K562 (cell line): ENCODE measurements at regions not wholly inside any gene's neighbourhood (a gene's known extent, or its start where the extent isn't known, plus 50 kb on each side); places are given as distances from the start of the nearest gene placed in this dataset.
A peak's percentile ranks its signal among the peaks of the same experiment; 100 is the strongest.

Experiments
- ATAC-seq: fragments of 200-7000 bp; cut with Tn5 transposase; 3 replicates; pipeline ENCODE4 v1.9.1; 2020; ENCODE audit warnings: moderate library complexity
- BruUV-seq: library from RNA; stranded (reverse); fragments of 400-500 nt; replicated peaks from 2 replicates; lab custom pipeline; 2021; lab: Mats Ljungman, UMichigan
- CTCF ChIA-PET: fragments of 300-600 bp; formaldehyde crosslinking; extraction: SDS; loops from one replicate; lab custom pipeline; 2021; ENCODE audit warnings: low intra/inter-chr PET ratio; lab: Yijun Ruan, JAX
- POLR2A ChIA-PET: fragments of 300-600, 350-650 bp; sonication (Branson Sonifier 250); formaldehyde crosslinking; extraction: SDS; loops from one replicate; lab custom pipeline; 2021; ENCODE audit warnings: antibody characterized with exemption, inconsistent platforms; lab: Yijun Ruan, JAX
- DNase-seq, 4 experiments: peaks; one replicate each; pipeline versions ENCODE4 v3.0.0 to v3.0.0-alpha.2; 2011 to 2018; ENCODE audit warnings: low spot score in 3 of 4, mixed read lengths in 3 of 4; ENCODE audit errors: extremely low read depth in 1 of 4
- FAIRE-seq: peaks from 2 replicates; lab custom pipeline; 2011; peaks lifted over from hg19 to GRCh38; lab: Jason Lieb, UNC
- H2AFZ ChIP-seq: 2 replicates; pipeline ENCODE4 v1.6.0; 2011; ENCODE audit warnings: low read depth, low read length, control low read depth, inconsistent platforms
- H3K27ac ChIP-seq: fragments of 200-600 bp; 3 replicates; pipeline ENCODE4 v1.8.0; 2011; ENCODE audit warnings: low read depth, mild to moderate bottlenecking, control low read depth, inconsistent platforms, low read length, moderate library complexity, mixed read lengths; ENCODE audit errors: extremely low read depth
- H3K27me3 ChIP-seq, 2 experiments: fragments of 300-600 bp in 1 of 2; 2 replicates in 1 of 2; 3 replicates in 1 of 2; pipeline versions ENCODE4 v1.6.0 to v1.8.0; 2011; ENCODE audit warnings: inconsistent platforms in 2 of 2, low read length in 2 of 2, mild to moderate bottlenecking in 1 of 2, mixed read lengths in 1 of 2, moderate library complexity in 1 of 2; ENCODE audit not compliant: control insufficient read depth in 2 of 2, insufficient read depth in 2 of 2
- H3K36me3 ChIP-seq: fragments of 300-600 bp; 3 replicates; pipeline ENCODE4 v1.8.0; 2011; ENCODE audit warnings: mild to moderate bottlenecking, low read length, inconsistent platforms; ENCODE audit not compliant: control insufficient read depth, insufficient read depth
- H3K4me1 ChIP-seq, 2 experiments: fragments of 200-600 bp in 1 of 2; replicated peaks in 1 of 2; 2 replicates in 1 of 2; 3 replicates in 1 of 2; pipeline versions ENCODE4 v1.5.1 to v1.8.0; 2011; ENCODE audit warnings: inconsistent platforms in 2 of 2, low read length in 2 of 2, mild to moderate bottlenecking in 1 of 2, mixed read lengths in 1 of 2, moderate library complexity in 1 of 2; ENCODE audit not compliant: control insufficient read depth in 2 of 2, insufficient read depth in 2 of 2
- H3K4me2 ChIP-seq: 2 replicates; pipeline ENCODE4 v1.6.1; 2011; ENCODE audit warnings: low read length, control low read depth, inconsistent platforms, mixed read lengths; ENCODE audit not compliant: insufficient read depth
- H3K4me3 ChIP-seq: fragments of 200-600 bp; sonication (generic), shearing (Covaris generic); 2 replicates; pipeline ENCODE4 v1.5.1; 2016; ENCODE audit warnings: control low read depth, inconsistent platforms
- H3K79me2 ChIP-seq: fragments of 200-600 bp; 3 replicates; pipeline ENCODE4 v1.8.0; 2011; ENCODE audit warnings: low read length, inconsistent platforms; ENCODE audit not compliant: control insufficient read depth, insufficient read depth
- H3K9ac ChIP-seq, 2 experiments: 2 replicates each; pipeline versions ENCODE4 v1.6.0 to v1.6.1; 2011; ENCODE audit warnings: low read depth in 2 of 2, low read length in 2 of 2, control low read depth in 1 of 2, inconsistent platforms in 1 of 2, mild to moderate bottlenecking in 1 of 2, mixed read lengths in 1 of 2; ENCODE audit not compliant: insufficient read depth in 1 of 2
- H3K9me1 ChIP-seq: one replicate; pipeline ENCODE4 v1.6.0; 2011; ENCODE audit warnings: inconsistent platforms, mild to moderate bottlenecking, low read length, moderate library complexity; ENCODE audit not compliant: control insufficient read depth, insufficient read depth
- H3K9me3 ChIP-seq: replicated peaks from 2 replicates; pipeline ENCODE4 v1.5.1; 2011; ENCODE audit warnings: low read depth, low read length, inconsistent platforms; ENCODE audit not compliant: control insufficient read depth, insufficient read depth
- H4K20me1 ChIP-seq: replicated peaks from 2 replicates; pipeline ENCODE4 v1.6.1; 2011; ENCODE audit warnings: low read length, inconsistent platforms, mixed read lengths; ENCODE audit not compliant: control insufficient read depth, insufficient read depth
- BDP1 ChIP-seq: IDR thresholded peaks from 3 replicates; pipeline ENCODE4 v1.6.1; 2011; ENCODE audit not compliant: insufficient read length, insufficient read depth
- ZNF274 ChIP-seq: IDR thresholded peaks from 2 replicates; pipeline ENCODE4 v1.6.1; 2011; ENCODE audit warnings: low read depth, mild to moderate bottlenecking, low read length, moderate library complexity, borderline replicate concordance
- WGBS: fragments of 100-300 bp; shearing (Covaris generic); methylation state at CpG from one replicate; pipeline ENCODE4 v1.1.6; 2016; ENCODE audit warnings: low coverage, mixed read lengths; ENCODE audit not compliant: insufficient coverage; ENCODE audit errors: missing lambda C conversion rate; 5-methylcytosine and 5-hydroxymethylcytosine counted together
- in situ Hi-C: fragments of 300-500 bp; cut with MboI; formaldehyde crosslinking; loops from 4 replicates; pipeline ENCODE4 v1.15.0; 2018; ENCODE audit warnings: inconsistent platforms, mixed read lengths
- intact Hi-C: fragments of 100-400 bp; cut with micrococcal nuclease; formaldehyde crosslinking; loops from 2 replicates; pipeline ENCODE4 v1.14.2; 2022
- TF ChIP-seq, protein P1 (sequence below), 3 experiments: IDR thresholded peaks in 2 of 3; conservative IDR thresholded peaks in 1 of 3; 2 replicates each; pipeline ENCODE4 v1.5.1; 2011 to 2012; ENCODE audit warnings: low read length in 3 of 3, mild to moderate bottlenecking in 3 of 3, control low read depth in 2 of 3, improper control_type of control experiment in 1 of 3, inconsistent platforms in 1 of 3, low read depth in 1 of 3, mixed read lengths in 1 of 3, moderate library complexity in 1 of 3; ENCODE audit not compliant: insufficient read depth in 2 of 3

DNA sequence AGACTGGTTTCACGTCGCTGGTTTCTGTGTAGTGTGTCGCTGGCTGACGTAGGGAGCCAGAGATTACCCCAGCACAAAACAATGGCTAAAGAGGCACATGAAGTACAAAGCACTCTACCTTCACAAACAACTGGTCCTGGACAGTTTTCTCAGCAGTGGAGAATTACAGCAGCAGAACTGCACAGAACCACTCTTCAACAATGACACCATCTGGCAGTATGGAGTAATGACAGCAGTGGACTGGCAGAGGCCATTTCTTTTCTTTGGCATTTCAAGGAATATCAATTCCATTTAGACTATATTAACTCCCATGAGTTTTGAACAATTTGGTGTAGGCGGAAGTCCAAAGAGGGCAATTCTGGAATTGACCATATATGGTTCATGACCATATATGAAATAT, 1074.1 kb downstream of the AACS start:
- H3K9me3 ChIP-seq = peaks cover 3% of the 10 kb centered on the region; the same call in 1 of the 2 replicates
- no peaks in the 10 kb centered on the region for H3K36me3 ChIP-seq
- no peaks in the 10 kb centered on the region for H3K79me2 ChIP-seq
- in situ Hi-C loops = no loop called here
- intact Hi-C loops = no loop called here
- WGBS = 3% methylated on average over 5 of the region's 5 CpGs
- CTCF ChIA-PET = no interaction called here
- H3K27ac ChIP-seq = no peak overlapping the region
- no peak overlapping the region for H3K4me2 ChIP-seq
- TF ChIP-seq BDP1 = no peak
- TF ChIP-seq, protein P1, sequence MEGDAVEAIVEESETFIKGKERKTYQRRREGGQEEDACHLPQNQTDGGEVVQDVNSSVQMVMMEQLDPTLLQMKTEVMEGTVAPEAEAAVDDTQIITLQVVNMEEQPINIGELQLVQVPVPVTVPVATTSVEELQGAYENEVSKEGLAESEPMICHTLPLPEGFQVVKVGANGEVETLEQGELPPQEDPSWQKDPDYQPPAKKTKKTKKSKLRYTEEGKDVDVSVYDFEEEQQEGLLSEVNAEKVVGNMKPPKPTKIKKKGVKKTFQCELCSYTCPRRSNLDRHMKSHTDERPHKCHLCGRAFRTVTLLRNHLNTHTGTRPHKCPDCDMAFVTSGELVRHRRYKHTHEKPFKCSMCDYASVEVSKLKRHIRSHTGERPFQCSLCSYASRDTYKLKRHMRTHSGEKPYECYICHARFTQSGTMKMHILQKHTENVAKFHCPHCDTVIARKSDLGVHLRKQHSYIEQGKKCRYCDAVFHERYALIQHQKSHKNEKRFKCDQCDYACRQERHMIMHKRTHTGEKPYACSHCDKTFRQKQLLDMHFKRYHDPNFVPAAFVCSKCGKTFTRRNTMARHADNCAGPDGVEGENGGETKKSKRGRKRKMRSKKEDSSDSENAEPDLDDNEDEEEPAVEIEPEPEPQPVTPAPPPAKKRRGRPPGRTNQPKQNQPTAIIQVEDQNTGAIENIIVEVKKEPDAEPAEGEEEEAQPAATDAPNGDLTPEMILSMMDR (IDR thresholded peaks at IDR 0.05 in 2 of 3, conservative IDR thresholded peaks at IDR 0.05 in 1 of 3; ENCODE audit: insufficient read depth in 2 of 3, low read depth in 1 of 3, low read length in 3 of 3) = peak in 2 of 3 experiments; percentile 27 to 28; a peak in 1 of 6 replicates
- BruUV-seq = no TSS peak
- no peaks in the 10 kb centered on the region for H3K4me1 ChIP-seq
- FAIRE-seq = no peak
- no peak overlapping the region for H3K9ac ChIP-seq
- H3K4me3 ChIP-seq = no peak overlapping the region
- no peak overlapping the region for H2AFZ ChIP-seq
- DNase-seq = peak in 3 of 4 experiments; percentile 4 to 14 (median 12)
- H3K9me1 ChIP-seq = no peaks in the 10 kb centered on the region
- H4K20me1 ChIP-seq = no peaks in the 10 kb centered on the region
- no peaks in the 10 kb centered on the region for H3K27me3 ChIP-seq
- no peak for ATAC-seq
- POLR2A ChIA-PET = no interaction called here

DNA sequence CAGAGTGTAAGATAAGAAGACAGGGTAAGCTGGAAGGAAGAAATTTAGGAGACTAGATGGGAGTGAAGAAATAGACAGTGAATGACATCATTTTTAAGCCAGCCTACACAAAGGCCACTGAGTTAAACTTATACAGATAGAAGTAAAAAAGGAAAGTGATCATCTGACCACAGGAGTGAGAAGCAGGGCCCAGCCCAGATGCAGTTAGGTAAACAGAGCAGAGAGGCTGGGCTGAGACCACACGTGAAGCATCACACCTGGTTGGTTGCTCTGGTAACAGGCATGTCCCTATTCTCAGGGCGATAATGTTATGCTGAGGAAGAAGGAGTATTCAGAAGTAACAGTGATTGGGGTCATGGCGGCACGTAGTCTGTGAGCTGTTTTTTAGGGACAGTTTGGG, 1079.4 kb downstream of the AACS start:
- H3K27ac ChIP-seq = no peak overlapping the region
- no peaks in the 10 kb centered on the region for H3K36me3 ChIP-seq
- FAIRE-seq = no peak
- H3K27me3 ChIP-seq = no peaks in the 10 kb centered on the region
- CTCF ChIA-PET = no interaction called here
- ATAC-seq = no peak
- TF ChIP-seq ZNF274 = no peak
- TF ChIP-seq, all 486 proteins: peak for 0
- no peak overlapping the region for H3K9ac ChIP-seq
- WGBS = 5% methylated on average over 4 of the region's 4 CpGs
- no peak overlapping the region for H3K4me3 ChIP-seq
- no peak overlapping the region for H2AFZ ChIP-seq
- H3K4me1 ChIP-seq = no peaks in the 10 kb centered on the region
- in situ Hi-C loops (no loop called here), intact Hi-C loops (no loop called here)
- POLR2A ChIA-PET = interaction anchor here (0.7 kb wide), 1 partner anchor 23 kb away, joined by 4 read pairs; no protein-coding TSS in a partner anchor
- no peaks in the 10 kb centered on the region for H3K79me2 ChIP-seq
- H3K9me1 ChIP-seq = no peaks in the 10 kb centered on the region
- peaks cover 3% of the 10 kb centered on the region; the same call in 1 of the 2 replicates for H3K9me3 ChIP-seq
- BruUV-seq = no TSS peak
- no peaks in the 10 kb centered on the region for H4K20me1 ChIP-seq
- H3K4me2 ChIP-seq = no peak overlapping the region
- DNase-seq = no peak
